KOPT-K1 (cell line): ENCODE measurements at regions not wholly inside any gene's neighbourhood (a gene's known extent, or its start where the extent isn't known, plus 50 kb on each side); places are given as distances from the start of the nearest gene placed in this dataset.
"Not testable (repeated sequence)": the region's sequence is repeated elsewhere in the genome, so short reads cannot be mapped to it uniquely, and the experiment has no call there.

ENCODE experiments used
- H3K27ac ChIP-seq: fragments of 200-600 bp; sonication (generic); 2 replicates; pipeline ENCODE4 v1.5.1; 2016; ENCODE audit warnings: antibody characterized with exemption, mild to moderate bottlenecking, low read depth, low read length; ENCODE audit not compliant: poor library complexity, severe bottlenecking
- H3K36me3 ChIP-seq: fragments of 200-600 bp; sonication (generic); 2 replicates; pipeline ENCODE4 v1.5.1; 2017; ENCODE audit warnings: antibody characterized with exemption, mild to moderate bottlenecking, low read length, moderate library complexity; ENCODE audit not compliant: insufficient read depth
- H3K9me3 ChIP-seq: fragments of 200-600 bp; sonication (generic); 2 replicates; pipeline ENCODE4 v1.5.1; 2017; ENCODE audit warnings: antibody characterized with exemption, low read length, mild to moderate bottlenecking; ENCODE audit not compliant: insufficient read depth, poor library complexity, severe bottlenecking

DNA sequence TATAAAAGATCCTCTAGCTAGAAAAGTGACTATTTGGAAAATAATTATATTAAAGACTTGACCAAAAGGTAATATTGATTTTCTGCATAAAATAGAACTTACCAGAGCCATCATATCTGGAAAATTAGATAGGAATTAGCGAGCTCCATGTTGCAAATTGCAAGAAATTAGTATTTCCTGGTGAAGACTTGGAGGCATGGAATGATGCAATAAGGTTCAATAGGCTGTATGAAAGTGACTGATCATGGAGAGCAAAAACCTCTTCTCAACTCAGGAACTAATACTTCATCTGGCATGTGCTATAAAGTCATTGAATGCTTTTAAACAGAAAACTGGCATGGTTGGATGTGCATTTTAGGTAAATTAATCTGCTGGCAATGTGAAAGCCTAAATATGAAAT lies 66.3 kb upstream of the UFM1 start:
- Histone ChIP-seq H3K9me3 (no peaks in the 10 kb centered on the region), H3K27ac (no peak overlapping the region), H3K36me3 (no peaks in the 10 kb centered on the region)

- H3K9me3 ChIP-seq = no peaks in the 10 kb centered on the region
- H3K36me3 ChIP-seq = no peaks in the 10 kb centered on the region
- H3K27ac ChIP-seq = no peak overlapping the region
Measured at GRCh38 chr13:38265132-38265497, 84.5 kb upstream of the UFM1 start.

- Histone ChIP-seq H3K27ac (no peak overlapping the region), H3K36me3 (no peaks in the 10 kb centered on the region), H3K9me3 (no peaks in the 10 kb centered on the region)
Measured at GRCh38 chr13:38264363-38265131, 85.1 kb upstream of the UFM1 start.

GRCh38 chr13:38262211-38262610 lies 87.4 kb upstream of the UFM1 start:
- H3K27ac ChIP-seq = no peak overlapping the region
- no peaks in the 10 kb centered on the region for H3K9me3 ChIP-seq
- H3K36me3 ChIP-seq = no peaks in the 10 kb centered on the region

DNA sequence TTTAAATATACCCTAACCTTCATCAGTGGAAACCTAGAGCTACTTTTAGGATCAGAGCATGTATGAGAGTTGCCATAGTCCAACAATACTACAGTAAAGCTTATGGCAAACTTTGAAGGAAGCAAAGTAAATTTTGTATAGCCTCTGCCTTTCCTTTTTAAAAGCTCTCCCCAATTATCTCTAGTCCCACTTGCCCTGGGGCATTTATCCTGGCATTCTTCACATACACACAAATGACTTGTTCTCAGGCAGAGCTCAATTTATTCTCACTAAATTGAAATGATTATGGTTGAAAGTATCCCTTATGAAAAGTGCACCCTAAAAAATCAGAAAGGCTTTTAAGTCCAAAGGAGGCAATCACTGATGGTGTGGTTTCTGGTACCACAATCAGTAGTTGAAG lies 94.1 kb upstream of the UFM1 start:
- no peaks in the 10 kb centered on the region for H3K36me3 ChIP-seq
- H3K9me3 ChIP-seq = no peaks in the 10 kb centered on the region
- H3K27ac ChIP-seq = no peak overlapping the region

DNA sequence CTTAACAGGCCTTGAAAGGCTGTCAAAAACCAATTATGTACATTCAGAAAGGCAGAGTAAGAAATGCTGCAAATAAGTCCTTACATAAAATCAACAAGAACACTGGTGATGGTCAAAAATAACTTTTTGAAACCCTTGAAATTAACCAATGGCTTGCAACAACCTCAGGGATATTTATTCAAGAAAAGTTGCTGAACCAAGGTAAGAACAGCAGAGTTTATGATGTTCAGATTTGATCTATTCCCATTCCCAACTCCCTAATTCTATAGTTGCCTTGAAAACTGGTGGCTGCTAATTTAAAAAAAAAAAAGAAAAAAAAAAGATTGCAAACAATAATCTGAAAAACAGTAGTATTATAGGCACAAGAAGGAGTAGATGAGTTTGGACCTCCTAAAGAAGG lies 109.8 kb upstream of the UFM1 start:
- no peaks in the 10 kb centered on the region for H3K36me3 ChIP-seq
- no peaks in the 10 kb centered on the region for H3K9me3 ChIP-seq
- no peak overlapping the region for H3K27ac ChIP-seq

DNA sequence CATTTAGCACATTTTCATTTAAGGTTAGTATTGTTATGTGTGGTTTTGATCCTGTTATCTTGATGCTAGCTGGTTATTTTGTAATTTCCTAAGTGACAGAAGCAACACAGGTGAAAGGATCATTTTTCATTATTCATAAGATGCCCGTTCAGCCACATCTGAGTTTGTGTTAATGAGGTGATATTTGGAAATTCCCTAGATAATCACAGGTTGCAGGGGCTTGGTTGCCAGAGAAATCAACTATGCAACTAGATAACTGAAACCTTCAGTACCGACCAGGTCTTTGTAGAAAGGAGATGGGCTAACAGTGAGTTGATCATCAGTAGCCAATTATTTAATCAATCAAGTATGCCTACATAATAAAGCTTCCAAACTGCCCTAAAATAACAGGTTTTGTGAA lies 121.3 kb upstream of the UFM1 start:
- Histone ChIP-seq H3K36me3 (no peaks in the 10 kb centered on the region), H3K9me3 (no peaks in the 10 kb centered on the region), H3K27ac (no peak overlapping the region)

- H3K36me3 ChIP-seq = no peaks in the 10 kb centered on the region
- no peak overlapping the region for H3K27ac ChIP-seq
- H3K9me3 ChIP-seq = no peaks in the 10 kb centered on the region
Measured at GRCh38 chr13:38226496-38226895, 123.2 kb upstream of the UFM1 start.

GRCh38 chr13:38223089-38223488 lies 126.6 kb upstream of the UFM1 start:
- H3K9me3 ChIP-seq = no peaks in the 10 kb centered on the region
- no peak overlapping the region for H3K27ac ChIP-seq
- no peaks in the 10 kb centered on the region for H3K36me3 ChIP-seq

DNA sequence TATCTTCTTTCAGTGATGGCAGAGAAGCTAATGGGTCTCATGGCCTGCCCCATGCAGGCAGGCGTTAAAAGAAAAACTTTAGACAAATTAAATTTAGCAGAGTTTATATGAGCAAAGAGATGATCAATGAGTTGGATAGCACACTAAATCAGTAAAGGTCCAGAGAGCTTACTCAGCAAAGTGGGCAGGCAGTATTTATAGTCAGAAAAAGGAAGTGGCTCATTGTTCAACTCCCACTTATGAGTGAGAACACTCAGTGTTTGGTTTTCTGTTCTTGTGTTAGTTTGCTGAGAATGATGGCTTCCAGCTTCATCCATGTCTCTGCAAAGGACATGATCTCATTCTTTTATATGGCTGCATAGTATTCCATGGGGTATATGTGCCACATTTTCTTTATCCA lies 128.5 kb upstream of the UFM1 start:
- H3K36me3 ChIP-seq, H3K27ac ChIP-seq, H3K9me3 ChIP-seq: not testable (repeated sequence)

DNA sequence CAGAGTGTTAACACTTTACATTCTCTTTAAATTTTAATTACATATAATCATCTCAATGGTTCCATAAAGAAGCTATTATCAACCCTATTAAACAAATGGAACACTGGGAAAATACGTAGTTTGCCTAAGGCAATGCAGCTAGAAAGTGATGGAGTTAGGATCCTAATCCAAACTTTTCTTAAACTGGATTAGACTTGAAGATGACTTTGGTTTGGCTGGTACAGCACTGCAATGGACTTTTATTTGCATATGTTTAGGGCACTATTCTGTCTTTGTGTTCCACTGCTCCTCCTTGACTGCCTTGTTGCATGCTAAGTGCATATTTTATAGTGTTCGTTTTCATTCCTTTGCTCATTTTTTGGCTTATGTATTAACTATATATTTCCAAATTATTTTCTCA lies 133.5 kb upstream of the UFM1 start:
- H3K36me3 ChIP-seq = no peaks in the 10 kb centered on the region
- no peak overlapping the region for H3K27ac ChIP-seq
- no peaks in the 10 kb centered on the region for H3K9me3 ChIP-seq

- no peaks in the 10 kb centered on the region for H3K9me3 ChIP-seq
- H3K27ac ChIP-seq = no peak overlapping the region
- H3K36me3 ChIP-seq = no peaks in the 10 kb centered on the region
Measured at GRCh38 chr13:38213314-38213713, 136.3 kb upstream of the UFM1 start.

DNA sequence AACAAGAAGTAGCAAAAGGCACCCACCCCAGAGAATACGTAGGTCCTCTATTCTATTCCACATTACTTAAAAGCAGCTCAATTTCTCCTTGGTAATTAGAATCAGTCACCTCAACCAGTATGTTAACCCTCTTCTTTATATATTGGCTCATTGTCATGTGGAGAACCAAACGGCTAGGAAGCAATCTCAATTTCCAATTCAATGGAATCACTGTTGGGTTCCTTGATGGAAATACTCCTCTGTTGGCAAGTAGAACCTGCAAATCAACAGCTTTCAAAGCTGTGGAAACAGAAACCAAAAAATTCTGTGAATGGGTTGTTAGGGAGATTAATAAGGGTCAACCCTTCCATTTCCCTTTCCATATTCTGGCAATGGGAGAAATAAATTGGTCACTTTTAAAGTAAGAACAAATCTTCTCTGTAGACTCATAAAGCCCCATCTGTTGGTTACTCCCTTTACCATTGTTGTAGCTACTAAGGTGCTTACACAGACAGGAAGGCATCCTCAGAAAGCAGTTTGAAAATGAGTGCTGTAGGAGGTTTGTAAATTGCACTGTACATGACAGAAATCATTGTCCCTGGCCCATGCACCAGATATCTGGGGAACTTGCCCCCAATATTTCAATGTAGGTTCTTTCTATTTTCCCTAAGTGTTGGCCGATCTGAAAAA lies 138.6 kb upstream of the UFM1 start:
- Histone ChIP-seq H3K9me3 (no peaks in the 10 kb centered on the region), H3K27ac (no peak overlapping the region), H3K36me3 (no peaks in the 10 kb centered on the region)

DNA sequence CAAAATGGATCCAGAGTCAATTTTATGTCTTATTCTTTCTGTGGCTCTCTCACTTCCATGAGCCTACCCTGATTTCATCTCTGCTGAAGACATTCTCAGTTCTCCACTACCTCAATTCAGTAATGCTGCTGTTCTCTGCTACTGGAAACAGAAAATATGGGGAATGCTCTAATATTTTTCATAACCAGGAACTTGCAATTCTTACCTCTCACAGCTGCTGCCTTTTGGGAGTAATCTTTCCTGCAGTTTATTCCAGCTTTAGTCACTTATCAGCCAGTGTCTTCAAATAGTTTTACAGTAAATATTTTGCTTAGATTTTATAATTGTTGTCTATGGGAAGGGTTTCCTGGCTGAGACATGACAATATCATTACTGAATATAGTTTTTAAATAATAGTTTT lies 145.1 kb upstream of the UFM1 start:
- Histone ChIP-seq H3K27ac (no peak overlapping the region), H3K9me3 (no peaks in the 10 kb centered on the region), H3K36me3 (no peaks in the 10 kb centered on the region)

GRCh38 chr13:38202740-38203139 lies 146.9 kb upstream of the UFM1 start:
- no peaks in the 10 kb centered on the region for H3K36me3 ChIP-seq
- H3K9me3 ChIP-seq = no peaks in the 10 kb centered on the region
- H3K27ac ChIP-seq = no peak overlapping the region

- no peaks in the 10 kb centered on the region for H3K36me3 ChIP-seq
- no peak overlapping the region for H3K27ac ChIP-seq
- H3K9me3 ChIP-seq = no peaks in the 10 kb centered on the region
Measured at GRCh38 chr13:38191016-38191415, 158.6 kb upstream of the UFM1 start.
